ENCODE measurements at regions not wholly inside any gene's neighbourhood (a gene's known extent, or its start where the extent isn't known, plus 50 kb on each side); places are given as distances from the start of the nearest gene placed in this dataset.
A peak's percentile ranks its signal among the peaks of the same experiment; 100 is the strongest.

DNA sequence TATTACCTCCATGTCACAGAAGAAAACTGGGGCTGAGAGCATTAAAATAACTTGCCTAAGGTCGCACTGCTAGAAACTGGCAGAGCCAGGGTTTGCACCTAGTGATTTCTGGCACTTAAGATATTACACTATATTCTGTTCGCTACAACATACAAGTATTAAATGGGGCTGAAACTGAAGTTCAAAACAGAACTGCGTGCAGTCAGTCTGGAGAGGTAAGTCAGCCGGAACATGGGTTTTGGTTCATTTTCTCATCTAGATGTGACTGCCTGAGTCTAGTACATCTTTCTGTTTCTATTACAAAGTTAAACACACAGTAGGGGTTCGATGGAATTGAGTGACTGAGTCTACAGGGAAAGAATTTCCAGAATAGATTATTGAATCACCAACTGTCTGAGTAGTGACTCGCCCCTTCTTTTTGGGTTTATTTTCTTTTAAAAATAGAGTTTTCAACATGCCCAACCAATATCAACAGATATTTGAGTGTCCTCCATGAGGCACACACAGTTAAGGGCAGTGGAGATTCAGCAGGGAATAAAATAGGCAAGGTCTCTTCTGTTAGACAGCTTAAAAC is 150.8 kb downstream of the RNF152 start:
- Histone ChIP-seq H3K36me3 (ENCODE audit: insufficient read depth, low read length) (no peaks in the 10 kb centered on the region), H3K4me3 (ENCODE audit: insufficient read depth, low read depth, low read length) (no peak overlapping the region), H3K4me2 (ENCODE audit: low read length) (no peak overlapping the region), H3K27ac (ENCODE audit: low read depth, low read length) (no peak overlapping the region), H2AFZ (ENCODE audit: low read depth, low read length) (no peak overlapping the region), H3K79me2 (ENCODE audit: insufficient read depth, low read length) (no peaks in the 10 kb centered on the region), H3K27me3 (ENCODE audit: insufficient read depth, low read length) (no peaks in the 10 kb centered on the region), H4K20me1 (ENCODE audit: insufficient read depth, low read length) (no peaks in the 10 kb centered on the region), H3K9me3 (ENCODE audit: insufficient read depth, low read depth, low read length) (no peaks in the 10 kb centered on the region), H3K4me1 (ENCODE audit: insufficient read depth, low read length) (peaks cover 8% of the 10 kb centered on the region), H3K9ac (ENCODE audit: low read length) (no peak overlapping the region)
- H3K4me3 Mint-ChIP-seq (ENCODE audit: unreplicated experiment): no peak overlapping the region
- no peaks in the 10 kb centered on the region for H3K36me3 Mint-ChIP-seq (ENCODE audit: low read depth, unreplicated experiment)
- peak overlapping the region; percentile 71 for H3K27ac Mint-ChIP-seq (ENCODE audit: unreplicated experiment)
- H3K27me3 Mint-ChIP-seq (ENCODE audit: low read depth, unreplicated experiment): no peaks in the 10 kb centered on the region
- no peak for TF ChIP-seq EZH2 (IDR thresholded peaks at IDR 0.05; ENCODE audit: insufficient read depth, low read length)
- TF ChIP-seq, protein P1, sequence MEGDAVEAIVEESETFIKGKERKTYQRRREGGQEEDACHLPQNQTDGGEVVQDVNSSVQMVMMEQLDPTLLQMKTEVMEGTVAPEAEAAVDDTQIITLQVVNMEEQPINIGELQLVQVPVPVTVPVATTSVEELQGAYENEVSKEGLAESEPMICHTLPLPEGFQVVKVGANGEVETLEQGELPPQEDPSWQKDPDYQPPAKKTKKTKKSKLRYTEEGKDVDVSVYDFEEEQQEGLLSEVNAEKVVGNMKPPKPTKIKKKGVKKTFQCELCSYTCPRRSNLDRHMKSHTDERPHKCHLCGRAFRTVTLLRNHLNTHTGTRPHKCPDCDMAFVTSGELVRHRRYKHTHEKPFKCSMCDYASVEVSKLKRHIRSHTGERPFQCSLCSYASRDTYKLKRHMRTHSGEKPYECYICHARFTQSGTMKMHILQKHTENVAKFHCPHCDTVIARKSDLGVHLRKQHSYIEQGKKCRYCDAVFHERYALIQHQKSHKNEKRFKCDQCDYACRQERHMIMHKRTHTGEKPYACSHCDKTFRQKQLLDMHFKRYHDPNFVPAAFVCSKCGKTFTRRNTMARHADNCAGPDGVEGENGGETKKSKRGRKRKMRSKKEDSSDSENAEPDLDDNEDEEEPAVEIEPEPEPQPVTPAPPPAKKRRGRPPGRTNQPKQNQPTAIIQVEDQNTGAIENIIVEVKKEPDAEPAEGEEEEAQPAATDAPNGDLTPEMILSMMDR (IDR thresholded peaks at IDR 0.05; ENCODE audit: insufficient read depth, low read depth, low read length): no peak
- peaks cover 21% of the 10 kb centered on the region for H3K4me1 Mint-ChIP-seq (ENCODE audit: low read depth, unreplicated experiment)
- H3K9me3 Mint-ChIP-seq (ENCODE audit: unreplicated experiment): peaks cover 2% of the 10 kb centered on the region
- FAIRE-seq (no peak), DNase-seq (ENCODE audit: low read depth) (no peak)

GRCh38 chr18:61738488-61738887 is 154.3 kb downstream of the RNF152 start:
- DNase-seq (ENCODE audit: low read depth): peak; percentile 13
- H2AFZ ChIP-seq (ENCODE audit: low read depth, low read length): peak overlapping the region; percentile 20
- no peak overlapping the region for H3K27ac ChIP-seq (ENCODE audit: low read depth, low read length)
- H3K4me3 ChIP-seq (ENCODE audit: insufficient read depth, low read depth, low read length): no peak overlapping the region
- H3K4me1 ChIP-seq (ENCODE audit: insufficient read depth, low read length): peaks cover 8% of the 10 kb centered on the region
- H3K9ac ChIP-seq (ENCODE audit: low read length): no peak overlapping the region
- Mint-ChIP-seq H3K27ac (ENCODE audit: unreplicated experiment) (no peak overlapping the region), H3K4me3 (ENCODE audit: unreplicated experiment) (no peak overlapping the region), H3K4me1 (ENCODE audit: low read depth, unreplicated experiment) (peaks cover 11% of the 10 kb centered on the region), H3K36me3 (ENCODE audit: low read depth, unreplicated experiment) (no peaks in the 10 kb centered on the region), H3K27me3 (ENCODE audit: low read depth, unreplicated experiment) (peaks cover 6% of the 10 kb centered on the region), H3K9me3 (ENCODE audit: unreplicated experiment) (peaks cover 2% of the 10 kb centered on the region)
- TF ChIP-seq, protein P1 (IDR thresholded peaks at IDR 0.05; ENCODE audit: insufficient read depth, low read depth, low read length): no peak
- TF ChIP-seq EZH2 (IDR thresholded peaks at IDR 0.05; ENCODE audit: insufficient read depth, low read length): no peak
- H3K9me3 ChIP-seq (ENCODE audit: insufficient read depth, low read depth, low read length): no peaks in the 10 kb centered on the region
- H4K20me1 ChIP-seq (ENCODE audit: insufficient read depth, low read length): no peaks in the 10 kb centered on the region
- H3K36me3 ChIP-seq (ENCODE audit: insufficient read depth, low read length): no peaks in the 10 kb centered on the region
- peak; percentile 92 for FAIRE-seq
- H3K27me3 ChIP-seq (ENCODE audit: insufficient read depth, low read length): no peaks in the 10 kb centered on the region
- H3K79me2 ChIP-seq (ENCODE audit: insufficient read depth, low read length): no peaks in the 10 kb centered on the region
- H3K4me2 ChIP-seq (ENCODE audit: low read length): peak overlapping the region; percentile 9

DNA sequence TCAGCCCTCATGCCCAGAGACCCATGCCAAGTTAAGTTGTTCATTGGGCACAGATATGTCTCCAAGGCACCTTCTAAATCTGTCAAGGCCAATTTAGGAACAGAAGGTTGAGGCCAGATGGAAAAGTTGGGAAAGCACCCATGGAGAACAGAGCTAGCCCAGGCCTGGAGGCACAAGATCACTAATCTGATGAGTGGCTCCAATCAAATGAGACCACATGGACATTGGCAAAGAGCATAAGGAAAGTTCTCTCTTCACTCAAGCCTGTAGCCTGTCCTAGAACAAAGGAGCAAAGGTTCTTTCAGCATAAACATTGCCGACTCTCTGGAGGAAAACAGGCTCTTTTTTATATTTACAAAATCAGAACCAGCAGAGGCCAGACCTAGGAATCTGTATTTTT is 154.8 kb downstream of the RNF152 start:
- H3K4me2 ChIP-seq (ENCODE audit: low read length): no peak overlapping the region

More for the DNA sequence above, 154.8 kb downstream of the RNF152 start:
- Histone ChIP-seq H3K9ac (ENCODE audit: low read length) (no peak overlapping the region), H3K4me3 (ENCODE audit: insufficient read depth, low read depth, low read length) (no peak overlapping the region), H3K79me2 (ENCODE audit: insufficient read depth, low read length) (no peaks in the 10 kb centered on the region), H3K27ac (ENCODE audit: low read depth, low read length) (no peak overlapping the region), H3K9me3 (ENCODE audit: insufficient read depth, low read depth, low read length) (no peaks in the 10 kb centered on the region), H3K36me3 (ENCODE audit: insufficient read depth, low read length) (no peaks in the 10 kb centered on the region), H3K4me1 (ENCODE audit: insufficient read depth, low read length) (peaks cover 8% of the 10 kb centered on the region), H2AFZ (ENCODE audit: low read depth, low read length) (no peak overlapping the region), H4K20me1 (ENCODE audit: insufficient read depth, low read length) (no peaks in the 10 kb centered on the region), H3K27me3 (ENCODE audit: insufficient read depth, low read length) (no peaks in the 10 kb centered on the region)
- FAIRE-seq (no peak), DNase-seq (ENCODE audit: low read depth) (no peak)
- Mint-ChIP-seq H3K36me3 (ENCODE audit: low read depth, unreplicated experiment) (no peaks in the 10 kb centered on the region), H3K9me3 (ENCODE audit: unreplicated experiment) (peaks cover 2% of the 10 kb centered on the region), H3K4me1 (ENCODE audit: low read depth, unreplicated experiment) (peaks cover 9% of the 10 kb centered on the region), H3K27me3 (ENCODE audit: low read depth, unreplicated experiment) (peaks cover 6% of the 10 kb centered on the region), H3K27ac (ENCODE audit: unreplicated experiment) (no peak overlapping the region), H3K4me3 (ENCODE audit: unreplicated experiment) (no peak overlapping the region)
- TF ChIP-seq, protein P1 (IDR thresholded peaks at IDR 0.05; ENCODE audit: insufficient read depth, low read depth, low read length): no peak
- TF ChIP-seq EZH2 (IDR thresholded peaks at IDR 0.05; ENCODE audit: insufficient read depth, low read length): no peak
